KBM-7 (cell line): ENCODE measurements at regions not wholly inside any gene's neighbourhood (a gene's known extent, or its start where the extent isn't known, plus 50 kb on each side); places are given as distances from the start of the nearest gene placed in this dataset.
"Not testable (repeated sequence)": the region's sequence is repeated elsewhere in the genome, so short reads cannot be mapped to it uniquely, and the experiment has no call there.

ENCODE experiments used
- DNase-seq: peaks from one replicate; pipeline ENCODE4 v3.0.0-alpha.2; 2015
- in situ Hi-C: fragments of 300-500 bp; cut with MboI; formaldehyde crosslinking; loops from 2 replicates; pipeline ENCODE4 v1.14.3; 2020; ENCODE audit warnings: low sequenced_read_pairs, low pct_unique_long_range_greater_than_20kb, mixed read lengths

DNA sequence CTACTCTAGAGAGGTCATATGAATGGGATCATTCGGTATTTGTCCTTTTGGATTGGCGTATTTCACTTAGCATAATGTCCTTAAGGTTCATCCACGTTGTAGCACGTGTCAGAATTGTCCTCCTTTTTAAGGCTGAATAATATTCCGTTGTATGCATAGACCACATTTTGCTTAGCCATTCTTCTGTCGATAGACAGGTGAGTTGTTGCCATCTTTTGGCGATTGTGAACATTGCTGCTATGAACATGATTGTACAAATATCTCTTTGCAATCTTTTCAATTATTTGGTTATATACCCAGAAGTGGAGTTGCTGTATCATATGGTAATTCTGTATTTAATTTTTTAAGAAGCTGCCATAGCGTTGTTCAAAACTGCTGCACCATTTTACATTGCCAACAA, 52.4 kb upstream of the GOLGA8J start:
- in situ Hi-C loops: no loop called here
- no peak for DNase-seq

DNA sequence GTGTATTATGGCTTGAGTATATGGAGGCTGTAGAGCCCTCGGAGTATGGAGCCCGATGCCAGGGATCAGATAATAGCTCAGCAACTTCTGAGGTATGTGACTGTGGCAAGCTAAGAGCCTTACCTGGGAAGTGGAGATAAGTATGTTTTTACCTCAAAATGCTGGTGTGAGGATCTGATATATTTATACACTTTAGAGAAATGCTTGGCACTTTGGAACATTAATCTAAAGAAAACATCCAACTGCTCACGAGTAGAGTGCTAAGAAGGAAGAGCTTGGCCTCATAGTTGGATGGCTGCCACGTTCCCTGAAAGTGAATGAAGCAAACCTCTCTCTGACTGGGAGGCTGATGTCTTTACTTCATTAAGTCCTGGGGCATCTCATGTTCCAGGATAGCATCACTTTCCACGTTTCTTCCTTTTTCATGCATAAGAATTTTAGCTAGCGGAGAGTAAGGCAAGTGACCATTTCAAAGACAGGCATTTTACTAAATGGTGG, 58.9 kb upstream of the GOLGA8J start:
- in situ Hi-C loops: no loop called here
- DNase-seq: no peak

DNA sequence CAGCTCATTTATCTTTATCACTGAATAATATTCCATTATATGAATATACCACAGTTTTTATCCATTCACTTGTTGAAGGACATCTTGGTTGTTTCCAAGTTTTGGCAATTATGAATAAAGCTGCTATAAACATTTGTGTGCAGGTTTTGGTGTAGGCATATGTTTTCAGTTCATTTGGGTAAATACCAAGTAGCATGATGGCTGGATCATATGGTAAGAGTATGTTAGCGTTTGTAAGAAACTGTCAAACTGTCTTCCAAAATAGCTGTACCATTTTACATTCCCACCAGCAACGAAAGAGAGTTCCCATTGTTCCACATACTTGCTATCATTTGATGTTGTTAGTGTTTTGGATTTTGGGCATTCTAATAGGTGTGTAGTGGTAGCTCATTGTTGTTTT, 72.0 kb upstream of the GOLGA8J start:
- DNase-seq: no peak
- in situ Hi-C loops: no loop called here

DNA sequence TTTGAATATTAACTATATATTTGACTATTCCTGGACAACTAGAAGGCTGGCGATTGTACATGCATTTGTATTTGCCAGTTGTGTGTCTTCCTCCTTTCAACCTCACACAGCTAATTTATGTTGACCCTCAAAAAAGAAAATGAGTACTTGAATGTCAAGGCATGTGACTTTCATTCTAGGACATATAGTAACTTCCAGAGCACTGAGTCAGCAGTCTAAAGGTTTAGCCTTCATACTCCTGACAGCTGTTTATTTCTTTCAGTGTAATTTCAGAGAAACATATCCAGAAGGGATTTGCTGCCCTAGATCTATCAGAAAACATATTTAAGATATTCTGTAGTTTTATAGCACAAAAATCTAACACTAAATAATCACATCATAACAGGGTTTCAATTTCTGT, 74.6 kb upstream of the GOLGA8J start:
- no peak for DNase-seq
- in situ Hi-C loops: no loop called here

DNA sequence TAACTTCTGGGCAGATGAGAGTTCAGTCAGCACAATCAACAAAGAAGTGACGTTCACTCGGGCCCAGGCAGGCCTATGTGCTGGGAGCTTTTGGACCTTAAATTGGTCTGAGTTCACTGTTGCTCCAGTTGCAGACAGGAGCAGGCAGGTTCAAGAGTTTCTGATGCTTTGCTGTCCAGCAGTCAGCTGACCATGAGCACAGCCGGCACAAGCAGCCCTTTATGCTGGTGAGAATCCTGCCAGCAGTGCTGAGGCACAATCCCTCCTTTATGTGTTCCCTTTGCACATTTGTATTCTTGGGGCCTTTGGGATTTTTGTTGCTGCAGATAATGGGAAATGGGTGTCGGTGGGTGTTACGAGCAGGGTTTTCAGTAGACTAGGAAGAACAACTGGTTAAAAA, 81.2 kb upstream of the GOLGA8J start:
- in situ Hi-C loops: no loop called here
- DNase-seq: no peak

DNA sequence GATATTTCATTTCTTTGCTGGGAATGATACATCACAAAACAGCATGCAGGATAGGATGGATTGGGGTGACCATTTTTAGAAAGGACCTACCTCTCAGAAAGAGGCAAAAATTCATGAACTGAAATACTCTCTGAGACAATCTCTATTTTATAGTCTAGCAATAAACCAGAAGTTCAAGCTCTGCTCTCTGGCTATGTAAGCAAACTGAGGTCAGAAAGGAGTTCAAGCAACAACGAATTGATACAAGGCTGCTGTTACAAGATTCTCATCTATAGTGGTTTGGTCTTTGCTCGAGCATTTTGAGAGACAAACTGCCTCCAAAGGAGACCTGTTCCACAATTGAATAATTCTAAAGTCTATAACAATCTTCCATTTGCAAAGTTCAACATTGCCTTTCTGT, 84.7 kb upstream of the GOLGA8J start:
- DNase-seq: no peak
- in situ Hi-C loops: no loop called here

DNA sequence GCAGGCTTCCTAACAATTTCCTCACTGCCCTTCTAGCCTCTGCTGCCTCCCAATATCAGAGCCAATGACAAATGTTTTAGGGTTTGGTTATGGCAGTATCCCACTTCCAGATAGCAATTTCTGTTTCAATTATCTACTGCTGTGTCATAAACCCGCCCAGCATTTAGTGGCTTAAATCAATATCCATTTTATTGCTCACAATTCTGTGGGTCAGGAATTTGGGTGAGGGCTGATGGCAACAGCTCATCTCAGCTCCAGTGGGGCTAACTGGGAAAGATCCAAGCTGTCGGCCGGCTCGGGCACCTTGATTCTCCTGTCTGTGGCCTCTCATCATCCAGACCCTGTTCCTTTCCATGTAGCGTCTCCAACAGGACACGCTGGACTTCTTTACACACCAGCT, 85.3 kb upstream of the GOLGA8J start:
- in situ Hi-C loops: no loop called here
- DNase-seq: no peak

DNA sequence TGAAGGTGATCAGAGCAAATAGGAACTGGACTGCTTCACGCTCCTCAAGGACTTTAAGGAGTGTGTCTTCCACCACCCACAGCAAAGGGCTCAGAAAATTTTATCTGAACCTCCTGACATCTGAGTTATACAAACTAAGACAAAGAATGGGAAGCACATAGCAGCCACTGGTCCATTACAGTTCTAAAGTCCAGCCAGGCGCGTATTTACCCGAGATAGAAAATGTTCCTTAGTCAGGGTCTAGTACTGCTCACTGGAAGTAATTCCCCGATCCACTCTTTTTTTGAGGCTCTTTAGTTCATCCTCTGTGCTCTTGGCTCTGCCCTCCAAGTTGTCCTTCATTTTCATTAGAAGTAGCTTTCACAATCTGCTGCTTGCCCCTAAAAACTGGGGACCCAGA, 88.5 kb upstream of the GOLGA8J start:
- in situ Hi-C loops: no loop called here
- no peak for DNase-seq

DNA sequence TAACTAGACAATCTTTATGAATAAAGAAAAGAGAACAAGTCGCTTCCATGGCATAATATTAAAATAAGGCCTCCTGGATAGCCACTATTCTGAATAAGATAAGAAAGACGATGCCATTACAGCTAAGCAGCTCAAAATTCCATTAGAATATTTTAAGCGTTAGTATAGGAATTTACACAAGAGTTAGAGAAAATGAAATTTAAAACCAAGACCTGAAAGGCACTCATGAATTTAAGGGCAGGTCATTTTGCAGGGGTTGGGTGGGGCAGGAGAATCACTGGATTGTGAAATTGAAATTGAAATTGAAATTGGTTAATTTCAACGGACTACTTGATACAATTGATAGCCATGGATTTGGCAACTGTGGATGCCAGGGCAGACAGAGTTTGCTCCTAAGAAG, 91.8 kb upstream of the GOLGA8J start:
- no peak for DNase-seq
- in situ Hi-C loops: no loop called here

DNA sequence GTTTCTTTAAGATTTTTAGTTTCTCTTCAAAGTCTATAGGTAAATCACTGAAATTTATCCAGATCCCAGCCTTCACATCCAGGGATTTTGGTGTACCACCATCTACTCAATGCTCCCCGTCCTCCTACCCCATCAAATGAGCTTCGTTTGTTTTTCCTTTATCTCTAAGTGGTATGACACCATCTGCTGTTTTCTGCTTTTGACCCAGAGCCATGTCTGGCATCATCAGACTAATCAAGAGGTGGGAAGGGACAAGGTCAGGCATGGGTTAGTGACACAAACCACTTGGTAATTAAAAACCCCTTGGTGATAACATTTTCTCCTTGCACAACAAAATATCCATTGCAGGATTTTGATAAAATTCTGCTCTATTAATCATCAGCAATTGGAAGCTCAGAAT, 92.7 kb upstream of the GOLGA8J start:
- in situ Hi-C loops: no loop called here
- no peak for DNase-seq

DNA sequence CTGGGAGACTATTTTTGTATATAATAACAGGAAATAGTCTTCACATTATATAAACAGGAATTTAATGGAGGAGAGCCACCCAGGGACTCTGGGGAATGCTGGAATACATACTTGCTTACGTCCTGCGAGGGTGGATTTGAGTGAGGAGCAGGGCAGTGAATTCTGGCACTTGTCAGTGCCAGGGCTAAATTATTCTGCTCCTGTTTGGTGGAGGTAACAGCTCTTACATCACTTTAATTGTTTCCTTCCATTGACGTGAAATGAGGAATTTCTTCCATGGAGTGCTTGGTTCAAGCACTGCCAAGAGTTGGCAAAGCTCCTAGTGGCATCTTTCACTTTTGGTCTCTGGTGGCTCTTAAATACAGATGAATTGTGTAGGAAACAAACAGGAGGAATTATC, 94.1 kb upstream of the GOLGA8J start:
- in situ Hi-C loops: no loop called here

DNA sequence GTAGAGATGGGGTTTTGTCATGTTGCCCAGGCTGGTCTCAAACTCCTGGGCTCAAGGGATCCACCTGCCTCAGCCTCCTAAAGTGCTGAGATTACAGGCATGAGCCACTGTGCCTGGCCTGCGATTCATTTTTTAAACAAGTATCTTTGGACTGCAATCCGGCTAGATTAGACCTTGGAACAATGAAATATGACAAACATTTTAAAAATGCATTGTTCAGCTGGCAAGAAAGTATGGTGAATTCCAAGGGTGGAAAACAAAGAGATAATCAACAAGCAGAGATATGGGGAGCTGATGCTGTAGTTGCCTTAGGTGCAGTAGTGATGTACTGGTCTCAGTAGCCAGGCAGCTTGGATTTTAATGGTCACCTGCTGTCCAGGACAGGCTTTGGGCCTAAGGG, 95.8 kb upstream of the GOLGA8J start:
- no peak for DNase-seq
- in situ Hi-C loops: no loop called here

More for the DNA sequence above, 94.1 kb upstream of the GOLGA8J start:
- no peak for DNase-seq

DNA sequence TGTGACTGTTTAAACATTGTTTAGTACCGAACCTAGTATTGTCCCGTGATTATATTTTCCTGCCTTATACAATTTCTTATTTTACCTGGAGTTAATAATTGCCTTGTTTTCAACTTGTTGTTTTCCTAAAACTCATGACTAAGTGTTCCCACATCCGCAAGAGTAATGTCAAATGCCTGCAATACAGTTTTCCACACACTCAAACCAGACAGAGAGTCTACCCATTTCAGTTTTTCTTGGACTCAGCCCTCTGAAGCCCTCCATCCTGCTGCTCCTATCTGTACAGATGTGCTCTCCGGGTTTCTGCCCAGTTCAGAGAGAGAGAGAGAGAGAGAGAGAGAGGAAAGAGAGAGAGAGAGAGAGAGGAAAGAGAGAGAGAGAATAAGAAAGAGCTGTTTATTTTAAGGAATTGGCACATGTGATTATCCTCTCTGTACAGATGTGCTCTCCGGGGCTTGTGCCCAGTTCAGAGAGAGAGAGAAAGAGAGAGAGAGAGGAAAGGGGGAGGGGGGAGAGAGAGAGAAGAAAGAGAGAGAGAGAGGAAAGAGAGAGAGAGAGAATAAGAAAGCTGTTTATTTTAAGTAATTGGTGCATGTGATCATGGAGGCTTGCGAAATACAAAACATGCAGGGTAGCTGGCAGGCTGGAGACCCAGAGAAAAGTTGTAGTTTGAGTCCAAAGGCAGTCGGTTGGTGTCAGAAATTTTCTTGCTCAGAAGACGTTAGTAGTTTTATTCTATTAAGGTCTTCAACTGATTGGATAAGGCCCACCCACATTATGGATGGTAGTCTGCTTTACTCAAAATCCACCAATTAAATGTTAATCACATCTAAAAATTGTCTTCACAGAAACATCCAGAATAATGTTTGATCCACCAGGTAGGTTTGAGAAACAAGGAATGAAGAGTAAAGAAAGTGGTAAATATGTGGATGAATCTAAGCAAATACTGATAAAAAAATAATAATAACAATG, 104.1 kb upstream of the GOLGA8J start:
- no peak for DNase-seq
- in situ Hi-C loops: no loop called here

DNA sequence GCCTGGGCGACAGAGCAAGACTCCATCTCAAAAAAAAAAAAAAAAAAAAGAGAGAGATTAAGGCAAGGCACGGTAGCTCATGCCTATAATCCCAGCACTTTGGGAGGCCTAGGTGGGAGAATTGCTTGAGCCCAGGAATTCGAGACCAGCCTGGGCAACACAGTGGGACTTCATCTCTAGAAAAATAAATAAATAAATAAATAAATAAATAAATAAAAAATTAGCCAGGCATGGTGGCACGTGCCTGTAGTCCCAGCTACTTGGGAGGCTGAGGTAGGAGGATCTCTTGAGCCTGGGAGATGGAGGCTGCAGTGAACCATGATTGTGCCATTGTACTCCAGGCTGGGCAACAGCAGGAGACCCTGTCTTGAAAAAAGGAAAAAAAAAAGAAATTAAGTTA, 108.7 kb upstream of the GOLGA8J start:
- DNase-seq, in situ Hi-C loops: not testable (repeated sequence)

DNA sequence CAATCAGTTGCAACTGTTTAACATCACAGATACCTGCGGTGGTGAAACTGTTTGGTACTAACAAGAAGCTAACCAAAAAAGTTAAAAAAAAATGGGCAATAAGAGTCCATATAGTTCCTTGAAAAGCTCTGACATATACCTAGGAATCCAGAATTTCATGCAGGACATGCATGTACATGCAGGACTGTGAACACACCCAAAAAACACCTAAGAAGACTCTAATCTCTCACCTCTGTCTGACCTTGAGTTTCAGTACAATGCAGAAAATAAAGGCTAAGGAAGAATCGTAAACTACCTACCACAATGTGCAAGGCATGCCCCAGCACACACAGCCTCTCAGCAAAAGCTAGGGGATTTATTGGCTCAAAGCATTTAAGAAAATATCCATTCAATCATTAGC, 110.7 kb upstream of the GOLGA8J start:
- in situ Hi-C loops: no loop called here
- DNase-seq: no peak

DNA sequence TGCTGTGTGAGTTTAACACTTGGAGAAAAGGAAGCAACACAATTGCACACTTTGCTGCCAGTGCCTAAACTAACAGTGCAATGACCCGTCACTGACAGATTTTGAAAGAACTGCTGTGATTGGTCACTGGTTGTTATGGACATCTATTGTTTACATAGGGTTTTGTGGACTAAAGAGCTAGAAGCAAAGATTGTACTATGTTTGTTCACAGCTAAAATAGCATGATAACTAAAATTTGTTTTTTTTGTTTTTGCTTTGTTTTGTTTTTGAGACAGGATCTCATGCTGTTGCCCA, 112.4 kb upstream of the GOLGA8J start:
- in situ Hi-C loops: no loop called here
- no peak for DNase-seq

DNA sequence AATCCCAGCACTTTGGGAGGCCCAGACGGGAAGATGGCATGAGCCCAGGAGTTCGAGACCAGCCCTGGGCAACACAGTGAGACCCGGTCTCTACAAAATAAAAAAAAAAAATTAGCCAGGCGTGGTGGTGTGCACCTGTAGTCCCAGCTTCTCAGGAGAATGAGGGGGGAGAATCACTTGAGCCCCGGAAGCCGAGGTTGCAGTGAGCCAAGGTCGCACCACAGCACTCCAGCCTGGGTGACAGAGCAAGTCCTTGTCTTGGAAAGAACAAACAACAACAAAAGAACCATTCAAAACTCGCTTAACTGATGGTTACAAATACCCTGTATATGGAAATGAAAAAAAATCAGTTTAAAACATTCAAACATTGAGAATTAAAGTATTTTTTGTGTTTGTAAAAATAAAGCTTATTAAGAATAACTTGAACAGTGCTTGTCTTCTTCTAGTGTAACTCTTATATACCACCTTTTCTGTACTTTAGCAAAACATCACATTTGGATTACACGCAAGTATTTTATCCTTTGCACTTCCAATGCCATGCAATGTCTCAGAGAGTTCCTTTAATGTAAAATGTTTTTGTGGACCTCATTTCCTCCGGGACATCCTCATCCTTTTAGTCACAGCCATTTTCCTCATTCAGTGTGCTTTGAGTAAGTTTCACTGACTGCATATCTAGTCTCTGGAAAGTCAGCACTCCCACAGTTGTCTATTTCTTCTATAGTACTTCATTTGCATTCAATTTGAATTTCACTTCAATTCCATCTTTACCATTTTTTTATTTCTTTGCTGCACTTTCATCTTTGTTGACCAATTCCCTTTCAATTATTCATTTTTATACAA, 113.0 kb upstream of the GOLGA8J start:
- in situ Hi-C loops: no loop called here
- no peak for DNase-seq

DNA sequence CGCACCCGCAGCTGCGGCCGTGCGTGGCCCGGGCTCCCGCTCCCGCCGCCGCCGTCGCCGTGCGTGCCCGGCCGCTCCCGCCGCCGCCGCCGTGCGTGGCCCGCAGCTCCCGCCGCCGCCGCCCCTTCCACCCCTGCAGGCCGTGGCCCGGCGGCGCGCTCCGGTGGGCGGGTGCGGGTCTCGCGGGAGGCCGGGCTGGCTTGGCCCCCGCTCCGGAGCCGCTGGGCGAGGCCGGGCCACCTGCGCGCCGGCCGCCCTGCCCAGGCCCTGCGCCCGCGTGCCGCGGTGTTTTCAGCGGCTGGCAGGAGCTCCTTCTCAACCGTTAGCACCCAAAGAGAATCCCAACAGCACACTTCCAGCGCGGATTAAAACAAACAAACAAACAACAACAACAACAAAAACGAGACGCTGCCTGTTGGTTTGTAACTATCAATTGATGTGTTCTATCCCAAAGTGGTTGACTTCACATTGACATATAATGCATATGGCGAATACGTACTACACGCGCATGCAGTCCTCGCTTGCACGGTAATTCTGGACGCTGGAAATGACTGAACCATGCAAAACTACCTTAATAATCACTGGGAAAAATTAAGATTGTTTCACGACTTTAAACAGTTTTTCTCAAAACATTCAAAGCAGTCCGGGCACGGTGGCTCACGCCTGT, 113.7 kb upstream of the GOLGA8J start:
- in situ Hi-C loops: no loop called here
- DNase-seq: no peak

DNA sequence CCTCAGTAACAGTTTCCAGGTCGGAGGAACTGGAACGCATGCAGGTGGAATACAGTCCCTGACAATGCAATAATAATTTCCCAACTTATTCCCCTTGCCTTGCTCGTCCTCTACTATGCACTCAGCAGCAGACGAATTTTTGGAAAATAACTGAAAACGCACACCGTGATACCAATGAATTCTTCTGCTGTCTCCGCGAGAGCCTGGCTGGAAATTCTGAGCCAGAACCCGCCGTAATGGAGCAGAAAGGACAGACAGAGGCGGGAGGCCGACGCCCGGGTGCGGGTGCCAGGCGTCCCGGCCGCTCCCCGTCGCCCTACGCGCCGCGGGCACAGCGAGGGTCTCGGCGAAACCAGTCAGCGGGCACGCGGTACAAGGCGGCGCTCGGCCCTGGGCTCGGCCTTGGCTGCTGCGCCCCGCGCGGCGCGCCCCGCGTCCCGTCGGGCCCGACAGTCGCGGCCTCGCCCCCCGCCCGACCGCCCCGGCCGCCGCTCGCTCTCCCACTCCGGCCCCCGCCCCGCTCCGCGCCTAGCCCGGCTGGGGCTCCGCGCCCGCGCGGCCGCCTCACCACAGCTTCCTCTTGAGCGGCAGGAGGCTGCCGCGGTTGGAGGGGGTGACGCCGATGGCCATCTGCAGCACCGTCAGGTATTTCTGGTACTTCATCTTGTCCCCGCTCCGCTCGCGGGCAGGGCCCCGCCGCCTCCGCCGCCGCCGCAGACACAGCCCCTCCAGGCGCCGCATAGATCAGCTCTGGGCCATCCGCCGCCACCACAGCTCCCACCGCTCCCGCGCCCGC, 114.5 kb upstream of the GOLGA8J start:
- DNase-seq: no peak
- in situ Hi-C loops: no loop called here
